ENCODE measurements at regions not wholly inside any gene's neighbourhood (a gene's known extent, or its start where the extent isn't known, plus 50 kb on each side); places are given as distances from the start of the nearest gene placed in this dataset.

- FAIRE-seq (no peak), DNase-seq (ENCODE audit: low read depth, low spot score) (no peak)
- Histone ChIP-seq H3K9me1 (replicated peaks; ENCODE audit: control insufficient read depth, extremely low read depth, insufficient read depth, low read length) (no peaks in the 10 kb centered on the region), H3K79me2 (ENCODE audit: control insufficient read depth, insufficient read depth, low read length) (peaks cover 15% of the 10 kb centered on the region), H3K9ac (replicated peaks; ENCODE audit: extremely low read depth, insufficient read depth, low read length) (no peak overlapping the region), H3K4me1 (ENCODE audit: control insufficient read depth, extremely low read depth, insufficient read depth, low read length) (no peaks in the 10 kb centered on the region), H3K36me3 (ENCODE audit: control insufficient read depth in 2 of 2, extremely low read depth in 1 of 2, insufficient read depth in 2 of 2, low read length in 2 of 2) (no peaks in the 10 kb centered on the region), H3K4me3 (replicated peaks in 1 of 3; ENCODE audit: insufficient read depth in 1 of 3, low read depth in 1 of 3, low read length in 3 of 3) (no peak overlapping the region), H3K9me3 (replicated peaks; ENCODE audit: control insufficient read depth, insufficient read depth, low read length) (no peaks in the 10 kb centered on the region), H4K20me1 (replicated peaks; ENCODE audit: control insufficient read depth, extremely low read depth, insufficient read depth, low read length) (peaks cover 4% of the 10 kb centered on the region), H3K27ac (ENCODE audit: insufficient read depth, low read depth, low read length) (no peak overlapping the region), H3K27me3 (ENCODE audit: control insufficient read depth in 2 of 2, insufficient read depth in 2 of 2, low read length in 2 of 2) (no peaks in the 10 kb centered on the region), H2AFZ (ENCODE audit: low read depth, low read length) (no peak overlapping the region), H3K4me2 (ENCODE audit: insufficient read depth, low read length) (no peak overlapping the region)
- dilution Hi-C loops (cut with MboI; ENCODE audit: extremely low pct_ligation_motif_present, low sequenced_read_pairs) (no loop called here), intact Hi-C loops (cut with micrococcal nuclease) (no loop called here)
- no peak for TF ChIP-seq POLR2AphosphoS5 (IDR thresholded peaks at IDR 0.05; ENCODE audit: insufficient read depth, low read depth, low read length)
- BruUV-seq (replicated peaks) = no TSS peak
- ChIA-PET CTCF (no interaction called here), POLR2A (interaction anchor here (0.5 kb wide), 1 partner anchor 28 kb away, joined by 6 read pairs; no protein-coding TSS in a partner anchor)
Observed at GRCh38 chr11:33492596-33492995, 208.0 kb downstream of the C11orf91 start.

- intact Hi-C loops (cut with micrococcal nuclease) = no loop called here
- Histone ChIP-seq H3K9me1 (replicated peaks; ENCODE audit: control insufficient read depth, extremely low read depth, insufficient read depth, low read length) (no peaks in the 10 kb centered on the region), H3K4me2 (ENCODE audit: insufficient read depth, low read length) (no peak overlapping the region), H3K4me3 (replicated peaks in 1 of 3; ENCODE audit: insufficient read depth in 1 of 3, low read depth in 1 of 3, low read length in 3 of 3) (no peak overlapping the region), H4K20me1 (replicated peaks; ENCODE audit: control insufficient read depth, extremely low read depth, insufficient read depth, low read length) (peaks cover 4% of the 10 kb centered on the region), H2AFZ (ENCODE audit: low read depth, low read length) (no peak overlapping the region), H3K27me3 (ENCODE audit: control insufficient read depth in 2 of 2, insufficient read depth in 2 of 2, low read length in 2 of 2) (no peaks in the 10 kb centered on the region), H3K9me3 (replicated peaks; ENCODE audit: control insufficient read depth, insufficient read depth, low read length) (no peaks in the 10 kb centered on the region), H3K4me1 (ENCODE audit: control insufficient read depth, extremely low read depth, insufficient read depth, low read length) (no peaks in the 10 kb centered on the region), H3K9ac (replicated peaks; ENCODE audit: extremely low read depth, insufficient read depth, low read length) (no peak overlapping the region), H3K36me3 (ENCODE audit: control insufficient read depth in 2 of 2, extremely low read depth in 1 of 2, insufficient read depth in 2 of 2, low read length in 2 of 2) (no peaks in the 10 kb centered on the region), H3K79me2 (ENCODE audit: control insufficient read depth, insufficient read depth, low read length) (peaks cover 20% of the 10 kb centered on the region), H3K27ac (ENCODE audit: insufficient read depth, low read depth, low read length) (no peak overlapping the region)
- CTCF ChIA-PET = interaction anchor here (0.9 kb wide), 1 partner anchor 16 kb away, joined by 3 read pairs; no protein-coding TSS in a partner anchor
- TF ChIP-seq EZH2 (IDR thresholded peaks at IDR 0.05; ENCODE audit: borderline replicate concordance, low read depth, low read length, severe bottlenecking) (no peak), MYC (IDR thresholded peaks at IDR 0.05; ENCODE audit: low read depth, low read length) (no peak), GATA2 (IDR thresholded peaks at IDR 0.05; ENCODE audit: insufficient read depth, insufficient read length, low read depth, low read length) (no peak), JUN (IDR thresholded peaks at IDR 0.05; ENCODE audit: borderline replicate concordance, insufficient read depth, insufficient read length, low read depth) (no peak), POLR2AphosphoS5 (IDR thresholded peaks at IDR 0.05; ENCODE audit: insufficient read depth, low read depth, low read length) (no peak), CTCF (IDR thresholded peaks at IDR 0.05; ENCODE audit: extremely low read depth in 1 of 2, insufficient read depth in 1 of 2, low read depth in 1 of 2, low read length in 2 of 2) (no peak), MAX (IDR thresholded peaks at IDR 0.05; ENCODE audit: insufficient read depth, insufficient read length) (no peak), POLR2A (IDR thresholded peaks at IDR 0.05; ENCODE audit: low read depth, low read length) (no peak), FOS (IDR thresholded peaks at IDR 0.05; ENCODE audit: borderline replicate concordance, insufficient read depth, low read length) (no peak)
- DNase-seq (ENCODE audit: low read depth, low spot score) (no peak), FAIRE-seq (no peak)
- POLR2A ChIA-PET = no interaction called here
- dilution Hi-C loops (cut with MboI; ENCODE audit: extremely low pct_ligation_motif_present, low sequenced_read_pairs) = no loop called here
- BruUV-seq (replicated peaks) = no TSS peak
Observed at GRCh38 chr11:33490842-33491370, 209.7 kb downstream of the C11orf91 start.
